HG03039 (cell line): ENCODE measurements at regions not wholly inside any gene's neighbourhood (a gene's known extent, or its start where the extent isn't known, plus 50 kb on each side); places are given as distances from the start of the nearest gene placed in this dataset.

Experiments used
- ATAC-seq: cut with Tn5 transposase; IDR thresholded peaks from one replicate; pipeline ENCODE4 v1.9.1; 2021; ENCODE audit warnings: mild to moderate bottlenecking, moderate library complexity; ENCODE audit not compliant: unreplicated experiment

DNA sequence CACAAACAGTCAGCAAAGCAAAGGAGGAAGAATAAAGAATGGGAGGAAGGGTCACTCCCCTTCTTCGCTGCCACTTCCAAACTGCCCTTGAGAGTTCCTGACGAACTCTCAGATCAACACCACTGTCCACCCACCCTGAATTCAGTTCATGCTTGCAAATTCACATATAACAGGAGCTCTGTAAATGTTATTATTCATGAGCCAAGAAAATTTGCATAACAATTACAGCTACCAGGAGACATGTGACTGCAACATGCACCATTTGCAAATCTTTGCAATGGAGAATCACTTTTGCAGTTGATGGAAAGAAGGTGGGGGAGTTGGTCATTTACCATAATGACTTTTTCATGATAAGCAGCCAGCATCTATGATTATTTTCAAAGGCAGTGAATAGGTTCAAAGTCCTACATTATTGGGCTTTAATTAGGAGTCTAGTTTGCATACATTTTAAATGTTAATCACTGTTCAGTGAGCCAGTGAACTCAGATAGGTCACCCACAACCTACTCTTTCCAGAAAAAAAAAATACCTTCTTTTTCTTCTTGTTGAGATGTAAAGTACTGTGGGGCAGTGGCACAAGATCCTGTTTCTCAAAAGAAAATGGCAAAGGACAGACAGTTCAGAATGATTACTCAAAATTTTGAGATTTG, 149.7 kb downstream of the CAAP1 start:
- ATAC-seq = no peak

DNA sequence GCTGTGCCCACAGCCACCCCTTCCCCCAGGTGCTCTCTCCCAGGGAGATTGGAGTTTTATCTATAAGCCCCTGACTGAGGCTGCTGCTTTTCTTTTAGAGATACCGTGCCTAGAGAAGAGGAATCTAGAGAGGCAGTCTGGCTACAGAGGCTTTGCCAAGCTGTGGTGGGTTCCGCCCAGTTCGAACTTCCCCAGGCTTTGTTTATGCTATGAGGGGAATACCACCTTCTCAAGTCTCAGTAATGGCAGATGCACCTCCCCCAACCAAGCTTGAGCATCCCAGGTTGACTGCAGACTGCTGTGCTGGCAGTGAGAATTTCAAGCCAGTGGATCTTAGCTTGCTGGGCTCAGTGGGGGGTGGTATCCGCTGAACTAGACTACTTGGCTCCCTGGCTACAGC, 157.4 kb downstream of the CAAP1 start:
- ATAC-seq = no peak

DNA sequence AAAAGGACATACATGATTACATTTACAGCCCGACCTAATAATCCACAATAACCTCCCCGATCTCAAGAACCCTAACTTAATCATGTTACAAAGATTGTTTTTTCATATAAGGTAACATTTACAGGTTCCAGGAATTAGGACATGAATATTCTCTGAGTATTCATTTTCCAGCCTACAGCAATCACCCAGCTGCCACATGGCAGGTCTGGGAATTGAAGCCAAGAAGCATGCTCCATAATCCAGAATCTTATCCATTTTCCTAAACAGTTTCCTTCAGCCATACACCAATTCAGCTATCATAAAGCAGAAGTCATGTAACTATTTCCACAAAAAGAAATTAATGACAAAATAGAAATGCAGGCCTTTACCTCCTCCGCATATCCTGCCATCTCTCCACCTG, 163.4 kb downstream of the CAAP1 start:
- no peak for ATAC-seq

DNA sequence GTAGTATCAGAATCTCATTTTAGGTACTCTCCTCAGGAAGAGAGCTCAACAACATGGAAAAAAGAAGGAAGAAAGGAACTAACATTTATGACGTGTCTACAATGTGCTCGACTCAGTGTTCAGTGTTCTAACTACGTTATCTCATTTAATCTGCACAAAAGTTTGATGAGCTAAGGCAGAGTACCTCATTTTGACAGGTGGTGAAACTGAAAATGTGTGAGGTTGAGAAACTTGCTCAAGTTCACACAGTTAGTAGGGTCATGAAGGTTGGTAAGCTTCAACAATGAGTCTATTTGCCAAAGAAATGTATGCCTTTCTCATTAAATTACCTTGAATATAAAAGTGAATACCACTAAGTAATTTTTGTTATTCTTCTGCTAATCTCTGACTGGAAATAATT, 165.1 kb downstream of the CAAP1 start:
- peak; percentile 62 for ATAC-seq

DNA sequence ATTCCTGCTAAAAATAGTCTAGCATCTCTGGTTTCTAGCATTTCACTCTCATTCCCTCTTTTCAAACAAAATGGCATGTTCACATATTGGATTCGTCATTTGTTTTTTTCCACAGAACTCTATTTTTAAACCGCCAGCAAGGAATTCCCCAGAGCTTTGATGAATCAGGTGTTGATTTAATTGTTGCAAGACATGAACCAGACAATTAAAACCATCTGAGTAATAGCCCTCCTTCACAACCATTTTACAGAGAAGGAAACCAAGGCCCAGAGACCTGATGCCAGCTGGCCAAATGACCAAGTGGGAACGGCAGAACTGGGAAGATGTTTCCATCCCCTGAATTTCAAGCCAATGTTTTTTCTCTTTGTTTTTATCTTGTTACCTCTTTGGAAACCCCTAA, 167.0 kb downstream of the CAAP1 start:
- ATAC-seq = no peak

DNA sequence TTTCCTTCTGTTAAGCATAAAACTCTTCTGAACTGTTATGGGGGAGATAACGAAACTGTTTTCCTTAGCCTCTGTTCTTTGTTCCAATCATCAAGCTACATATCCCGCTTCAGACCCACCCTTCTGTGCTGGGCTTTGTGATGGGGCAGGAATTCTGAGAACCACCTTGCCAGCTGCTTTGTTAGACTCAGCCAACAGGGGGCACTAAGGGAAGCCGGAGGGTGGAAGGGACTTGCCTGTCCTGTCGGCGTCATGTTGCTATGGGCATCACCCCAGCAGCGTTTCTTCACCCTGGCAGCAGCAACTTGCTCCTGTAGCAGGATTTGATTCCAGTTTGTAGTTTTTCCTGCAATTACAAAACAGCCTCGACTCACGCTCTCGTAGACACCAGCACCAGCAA, 169.1 kb downstream of the CAAP1 start:
- peak; percentile 71 for ATAC-seq

DNA sequence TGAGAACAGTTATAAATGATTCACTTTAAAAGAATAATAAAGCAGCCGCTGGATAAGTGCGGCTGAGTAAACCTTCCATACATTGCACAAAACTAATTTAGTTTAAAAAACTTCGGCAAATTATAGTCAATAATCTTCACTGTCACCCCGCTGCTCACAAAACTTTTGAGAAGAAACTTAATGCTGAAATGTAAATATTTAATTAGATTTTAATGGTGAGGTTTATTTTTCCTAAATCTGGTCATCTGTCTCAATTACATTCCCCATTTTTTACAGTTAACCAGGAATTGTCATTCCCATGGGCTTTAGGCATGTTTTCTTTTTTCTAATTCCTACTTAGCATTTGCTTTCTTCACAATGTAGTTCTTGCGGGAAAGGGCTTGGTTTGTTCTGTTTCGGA, 169.8 kb downstream of the CAAP1 start:
- no peak for ATAC-seq

DNA sequence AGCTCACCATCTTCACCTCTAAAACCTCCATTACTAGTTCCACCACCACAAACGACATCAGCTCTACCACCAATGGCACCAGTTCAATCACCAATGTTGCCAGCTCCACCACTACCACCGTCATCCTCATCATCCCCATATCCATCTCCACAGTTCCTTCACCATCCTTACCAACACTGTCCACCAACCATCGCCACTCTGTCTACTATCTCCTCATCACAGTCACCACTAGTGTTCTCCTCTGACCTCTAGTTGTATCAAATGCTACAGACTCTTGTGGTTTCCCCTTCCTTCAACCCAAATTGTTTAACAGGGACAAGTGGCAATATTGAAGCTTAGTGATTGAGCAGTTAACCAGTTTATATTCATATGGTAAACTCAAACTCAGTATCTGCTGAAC, 182.6 kb downstream of the CAAP1 start:
- no peak for ATAC-seq

DNA sequence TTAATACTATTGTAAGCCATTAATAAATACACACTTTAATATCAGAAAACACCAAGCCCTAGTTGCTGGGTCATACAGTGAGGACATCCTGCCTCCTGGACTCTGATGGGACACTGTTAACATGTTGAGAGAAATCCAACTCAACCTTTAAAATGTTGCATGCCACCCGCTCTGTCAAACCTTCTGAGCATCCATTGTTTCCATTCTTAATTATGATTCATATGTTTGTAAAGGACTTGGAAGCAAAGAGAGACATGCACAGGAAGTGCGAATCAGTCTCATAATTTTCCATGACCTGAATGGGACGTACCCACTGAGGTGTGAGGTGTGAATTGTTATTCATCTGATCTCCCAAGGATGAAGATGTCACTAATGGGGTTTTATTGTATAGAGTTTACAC, 186.4 kb downstream of the CAAP1 start:
- no peak for ATAC-seq

DNA sequence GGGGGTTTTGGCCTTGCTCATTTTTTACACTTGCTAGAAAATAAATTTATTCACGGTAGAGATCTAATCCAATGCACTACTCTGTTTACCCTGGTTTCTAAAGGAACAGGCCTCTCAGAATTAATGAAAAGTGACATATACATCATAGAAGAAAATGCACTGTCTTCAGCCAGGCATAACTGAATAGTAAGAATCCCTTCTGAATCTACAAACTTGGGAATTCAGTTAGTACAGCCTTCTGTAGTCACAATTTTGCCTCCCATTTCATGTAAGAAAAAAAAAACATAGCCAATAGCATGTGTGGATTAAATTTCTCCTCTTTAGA, 197.3 kb downstream of the CAAP1 start:
- no peak for ATAC-seq

DNA sequence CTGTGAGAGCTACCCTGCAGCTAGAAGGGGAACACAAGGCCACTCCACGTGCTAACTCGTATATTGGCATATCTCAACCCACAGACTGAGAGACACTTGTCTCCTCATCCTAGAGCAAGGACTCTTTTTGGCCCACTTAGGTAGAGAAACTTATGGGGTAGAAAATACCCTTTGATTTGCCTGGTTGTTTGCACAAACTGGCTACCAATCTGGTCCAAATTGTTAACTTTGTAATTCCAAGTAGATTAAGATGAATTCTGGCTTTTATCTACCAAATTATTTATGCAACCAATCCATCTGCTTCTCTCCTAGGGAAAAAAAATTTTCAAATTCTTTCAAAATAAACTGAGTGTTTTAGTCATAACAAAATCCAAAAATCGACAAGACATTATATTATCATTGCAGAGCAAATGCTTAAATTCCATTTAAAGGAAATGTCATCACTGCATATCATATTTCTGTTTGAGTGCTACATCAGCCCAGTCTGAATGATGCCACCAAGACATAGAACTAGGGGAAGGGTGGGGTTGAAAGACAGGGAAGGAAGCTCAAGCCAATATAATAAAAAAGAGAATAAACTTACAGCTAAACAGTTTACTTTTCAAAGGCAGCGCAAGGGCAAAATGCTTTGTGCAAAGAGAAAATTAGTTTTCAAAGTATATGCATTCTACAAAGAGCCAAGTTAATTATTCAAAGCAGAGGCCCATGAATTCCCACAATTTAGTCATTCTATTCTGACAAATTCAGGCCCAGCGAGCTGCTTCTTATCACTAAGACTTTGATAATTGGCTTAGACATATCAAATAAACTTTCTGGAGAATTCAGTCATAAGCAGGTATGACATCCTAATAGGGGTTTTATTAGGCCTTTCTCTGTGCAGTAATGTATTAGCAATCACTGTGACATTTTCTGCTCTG, 198.0 kb downstream of the CAAP1 start:
- ATAC-seq = no peak

DNA sequence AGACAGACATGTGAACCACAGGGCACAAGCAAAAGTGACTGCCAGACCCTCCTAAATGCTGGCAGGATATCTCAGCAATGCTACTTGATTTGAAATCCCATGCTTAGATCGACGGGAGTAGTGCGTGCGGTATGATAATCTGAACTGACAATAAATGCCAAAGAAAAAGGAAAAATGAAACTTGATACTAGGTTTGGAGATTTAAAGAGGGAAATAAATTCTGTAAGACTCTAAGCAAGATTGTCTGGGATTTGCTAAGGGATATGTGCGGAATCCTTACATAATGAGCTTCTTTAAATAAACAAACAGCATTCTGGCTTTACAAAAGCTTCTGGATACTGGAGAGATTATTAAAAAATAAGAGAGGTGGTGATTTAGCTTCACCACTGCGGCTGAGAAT, 203.6 kb downstream of the CAAP1 start:
- no peak for ATAC-seq

DNA sequence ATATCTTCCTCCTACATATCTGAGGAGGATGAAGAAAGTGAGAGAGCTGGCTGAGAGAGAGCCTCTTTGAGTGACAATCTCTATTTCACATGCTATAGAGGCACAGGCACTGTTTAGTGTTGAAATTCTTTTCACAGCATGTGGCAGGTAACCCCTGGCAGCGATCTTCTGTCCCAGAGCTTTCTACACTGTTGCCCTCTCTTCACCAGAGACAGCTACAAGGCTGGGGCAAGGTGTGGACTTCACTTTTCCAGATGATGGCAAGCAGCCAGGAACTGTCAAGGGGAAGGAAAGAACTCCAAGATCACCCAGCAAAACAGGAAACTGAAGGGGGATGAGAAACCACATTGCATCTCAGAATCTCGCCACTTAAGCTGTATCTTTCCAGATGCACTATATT, 205.2 kb downstream of the CAAP1 start:
- ATAC-seq = no peak

DNA sequence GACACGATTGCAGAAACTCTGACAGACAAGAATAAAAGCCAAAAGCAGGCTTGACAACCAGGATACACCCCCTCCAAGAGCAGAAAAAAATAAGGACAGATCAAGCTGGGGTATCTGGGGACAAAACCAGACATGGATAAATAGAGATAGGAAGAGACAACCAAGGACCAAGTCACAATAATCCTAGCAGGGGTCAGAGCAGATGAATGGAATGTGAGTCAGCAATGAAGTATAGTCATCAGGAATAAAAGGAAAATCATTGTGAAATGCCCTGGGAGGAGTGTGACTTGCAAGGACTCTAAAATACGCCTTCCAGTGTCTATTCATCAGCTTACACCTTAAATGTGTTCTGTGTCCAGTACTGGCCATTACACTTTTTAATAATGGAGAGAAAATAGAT, 206.8 kb downstream of the CAAP1 start:
- ATAC-seq = no peak

DNA sequence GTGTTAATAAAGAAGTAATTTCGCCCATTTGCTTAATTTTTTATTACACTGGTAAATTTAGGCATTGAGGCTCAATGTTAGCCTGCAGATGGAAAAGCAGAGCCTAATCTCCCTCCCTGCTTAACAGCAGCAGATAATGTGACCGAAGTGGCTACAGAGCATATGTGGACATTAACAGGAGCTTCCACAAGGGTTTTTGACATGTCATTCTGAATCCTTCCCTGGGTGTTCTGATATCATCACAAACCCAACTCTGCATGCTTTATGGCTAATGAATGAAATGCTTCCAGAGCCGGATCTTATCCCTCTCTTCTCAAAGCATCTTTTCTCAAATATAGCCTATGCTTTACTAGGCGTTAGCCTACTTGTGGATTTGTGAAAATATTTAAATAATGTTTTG, 208.6 kb downstream of the CAAP1 start:
- no peak for ATAC-seq

DNA sequence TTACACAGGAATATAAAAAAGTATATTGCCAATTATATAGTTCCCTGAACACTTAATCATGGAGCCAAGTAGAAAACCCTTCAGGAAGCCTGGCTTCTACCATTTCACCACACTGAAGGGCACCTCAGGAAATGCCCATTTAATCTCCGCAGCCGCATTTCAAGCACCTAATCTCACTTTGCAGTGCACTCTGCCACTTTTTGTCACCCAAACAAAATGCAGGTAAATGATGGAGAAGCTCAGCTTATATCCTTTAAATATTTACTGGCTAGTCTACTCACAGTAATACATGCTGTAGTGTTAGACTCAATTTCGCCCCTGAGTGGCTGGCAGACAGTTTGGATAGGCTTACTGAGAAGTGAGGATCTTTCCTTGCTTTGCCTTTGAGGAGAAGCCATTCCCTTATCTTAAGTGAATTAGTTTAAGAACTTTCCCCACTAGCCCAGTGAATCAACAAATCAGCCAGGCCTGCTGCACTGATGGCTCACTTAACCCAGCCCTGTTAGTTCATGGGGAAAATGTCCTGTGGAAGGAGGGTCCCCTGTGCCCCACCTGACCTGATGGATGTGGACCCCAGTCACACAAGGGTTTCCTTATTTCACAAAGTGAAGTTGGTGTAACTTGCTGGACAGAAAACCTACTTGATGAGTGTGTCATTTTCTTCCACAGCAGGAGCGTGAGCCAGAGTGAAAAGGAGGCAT, 209.7 kb downstream of the CAAP1 start:
- no peak for ATAC-seq

DNA sequence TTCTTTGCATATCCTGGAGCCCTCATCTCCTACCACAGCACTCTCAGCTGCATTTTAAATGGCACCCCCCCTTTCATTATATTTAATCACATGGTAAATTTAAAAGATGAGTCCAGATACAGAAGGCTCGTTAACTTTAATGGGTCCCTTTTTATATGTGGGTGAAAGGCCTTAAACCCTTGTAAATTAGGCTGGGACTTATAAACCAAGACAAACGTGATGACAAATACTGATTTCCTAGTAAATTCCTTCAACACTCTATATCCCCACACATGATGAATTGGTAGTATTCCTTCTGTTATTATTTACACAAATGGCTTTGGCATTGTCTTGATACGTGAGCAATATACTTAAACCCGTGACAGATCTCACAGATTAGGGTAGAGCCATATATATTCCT, 210.6 kb downstream of the CAAP1 start:
- ATAC-seq = no peak

DNA sequence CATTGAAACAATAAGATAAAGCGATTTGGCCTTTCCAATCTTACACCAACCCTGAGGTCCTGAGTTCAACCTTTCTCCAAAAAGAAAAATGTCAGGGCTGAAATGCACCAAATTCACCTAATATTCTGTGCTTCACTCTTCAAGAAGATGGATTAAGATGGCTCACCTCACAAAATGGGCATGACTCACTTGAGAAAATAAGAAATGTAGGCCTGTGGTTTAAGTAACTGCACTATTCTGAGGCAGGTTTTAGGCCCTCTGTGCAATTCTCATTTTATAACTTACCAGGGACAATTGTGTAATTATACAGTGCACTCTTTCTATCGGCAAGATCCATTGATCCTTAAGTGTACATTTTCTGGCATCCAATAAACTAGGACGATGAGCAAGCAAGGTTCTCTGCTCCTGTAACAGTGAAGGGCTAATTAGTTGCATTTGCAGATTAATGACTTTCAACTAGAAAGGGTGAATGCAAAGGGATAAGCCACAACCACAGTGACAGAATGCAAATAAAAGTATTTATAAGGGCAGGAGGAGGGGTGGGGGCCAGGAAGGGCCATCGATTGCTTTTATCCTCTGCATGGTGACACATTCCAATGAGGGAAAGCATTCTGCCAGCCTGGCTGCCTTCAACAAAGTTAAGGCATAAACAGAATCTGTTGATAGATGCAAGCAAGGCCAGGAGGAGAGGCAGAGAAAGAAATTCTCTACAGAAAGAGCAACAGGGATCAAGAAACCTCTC, 214.5 kb downstream of the CAAP1 start:
- ATAC-seq = no peak

DNA sequence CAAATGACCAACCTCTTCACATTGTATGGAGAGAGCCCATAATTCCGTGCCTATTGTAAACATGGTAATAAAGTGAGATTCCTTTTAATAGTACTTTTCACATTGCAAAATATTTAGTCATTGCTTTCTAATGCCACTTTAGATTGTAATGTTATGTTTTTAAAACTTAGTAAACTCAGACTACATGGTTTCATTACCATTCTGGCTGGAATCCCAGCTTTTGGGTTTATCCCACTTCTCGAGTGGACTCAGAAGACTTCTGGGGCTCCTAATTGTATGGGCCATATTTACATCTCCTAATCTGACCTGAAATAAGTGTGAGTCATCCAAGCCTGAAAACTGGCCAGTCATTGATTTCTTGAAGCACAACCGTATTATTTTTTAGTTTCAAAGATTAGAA, 217.6 kb downstream of the CAAP1 start:
- ATAC-seq = no peak

DNA sequence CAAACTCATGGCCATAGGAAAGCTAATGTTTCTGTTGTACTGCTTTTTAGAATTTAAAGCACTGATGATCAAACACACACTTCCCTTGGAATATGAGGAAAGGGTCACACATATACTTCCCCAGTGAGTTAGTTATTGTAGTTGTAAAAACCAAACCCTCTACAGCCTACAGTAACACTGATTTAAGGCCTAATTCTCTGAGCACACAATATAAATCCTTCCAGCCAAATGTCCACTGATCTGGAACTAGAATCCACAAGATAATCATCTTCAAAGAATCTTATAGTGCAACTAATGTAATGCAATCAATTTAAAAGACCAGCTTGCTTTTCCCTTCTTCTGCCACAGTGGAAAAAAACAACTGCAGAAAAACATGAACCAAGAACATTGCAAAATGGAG, 219.3 kb downstream of the CAAP1 start:
- ATAC-seq = no peak
